GM23338 (cell line): ENCODE measurements at regions not wholly inside any gene's neighbourhood (a gene's known extent, or its start where the extent isn't known, plus 50 kb on each side); places are given as distances from the start of the nearest gene placed in this dataset.

ENCODE experiments used
- ATAC-seq: fragments of 200-7000 bp; cut with Tn5 transposase; 3 replicates; pipeline ENCODE4 v1.9.1; 2020
- DNase-seq: peaks from one replicate; pipeline ENCODE4 v3.0.0-alpha.2; 2015; ENCODE audit warnings: low spot score
- H2AFZ ChIP-seq: fragments of 200-600 bp; sonication (generic); 2 replicates; pipeline ENCODE4 v1.8.0; 2016; ENCODE audit warnings: antibody characterized with exemption, mild to moderate bottlenecking, moderate library complexity
- H3F3A ChIP-seq: fragments of 200-600 bp; sonication (generic); replicated peaks from 2 replicates; pipeline ENCODE4 v1.8.0; 2017; ENCODE audit warnings: antibody characterized with exemption, mixed run types, low read depth
- H3K27ac ChIP-seq: fragments of 200-600 bp; sonication (generic); 2 replicates; pipeline ENCODE4 v1.6.1; 2016; ENCODE audit warnings: low read depth
- H3K27me3 ChIP-seq: fragments of 200-600 bp; sonication (generic); 2 replicates; pipeline ENCODE4 v1.8.0; 2016; ENCODE audit warnings: mild to moderate bottlenecking, mixed run types, moderate library complexity; ENCODE audit not compliant: insufficient read depth
- H3K36me3 ChIP-seq: fragments of 200-600 bp; sonication (generic); 2 replicates; pipeline ENCODE4 v1.8.0; 2016; ENCODE audit warnings: mild to moderate bottlenecking; ENCODE audit not compliant: insufficient read depth
- H3K4me1 ChIP-seq: fragments of 200-600 bp; sonication (generic); 2 replicates; pipeline ENCODE4 v1.8.0; 2016; ENCODE audit warnings: mild to moderate bottlenecking, moderate library complexity; ENCODE audit not compliant: insufficient read depth
- H3K4me2 ChIP-seq: fragments of 200-600 bp; sonication (generic); 2 replicates; pipeline ENCODE4 v1.7.1; 2017; ENCODE audit warnings: mixed run types
- H3K4me3 ChIP-seq: fragments of 200-600 bp; sonication (generic); 2 replicates; pipeline ENCODE4 v1.6.1; 2016; ENCODE audit warnings: mixed run types
- H3K79me2 ChIP-seq: fragments of 200-600 bp; sonication (generic); replicated peaks from 2 replicates; pipeline ENCODE4 v1.8.0; 2017; ENCODE audit warnings: mild to moderate bottlenecking; ENCODE audit not compliant: insufficient read depth
- H3K9me2 ChIP-seq: fragments of 200-600 bp; sonication (generic); 2 replicates; pipeline ENCODE4 v1.8.0; 2017; ENCODE audit not compliant: insufficient read depth
- H4K20me1 ChIP-seq: fragments of 200-600 bp; sonication (generic); replicated peaks from 2 replicates; pipeline ENCODE4 v1.8.0; 2017; ENCODE audit warnings: mild to moderate bottlenecking; ENCODE audit not compliant: insufficient read depth
- H3K27ac Mint-ChIP-seq: 2 replicates; pipeline ENCODE4 v1.8.0; 2020; ENCODE audit warnings: inconsistent platforms, mild to moderate bottlenecking, moderate library complexity, mixed read lengths
- H3K27me3 Mint-ChIP-seq: 3 replicates; pipeline ENCODE4 v1.8.0; 2022; ENCODE audit warnings: low read depth, mild to moderate bottlenecking, moderate library complexity, mixed read lengths, inconsistent platforms; ENCODE audit not compliant: insufficient read depth, poor library complexity
- H3K36me3 Mint-ChIP-seq: 3 replicates; pipeline ENCODE4 v1.8.0; 2021; ENCODE audit warnings: low read depth, mild to moderate bottlenecking, inconsistent platforms, moderate library complexity, mixed read lengths
- H3K4me1 Mint-ChIP-seq: 3 replicates; pipeline ENCODE4 v1.8.0; 2020; ENCODE audit warnings: mild to moderate bottlenecking, inconsistent platforms, mixed read lengths
- H3K4me3 Mint-ChIP-seq: 3 replicates; pipeline ENCODE4 v1.8.0; 2021; ENCODE audit warnings: moderate library complexity, mild to moderate bottlenecking, inconsistent platforms, mixed read lengths
- H3K9me3 Mint-ChIP-seq: 3 replicates; pipeline ENCODE4 v1.8.0; 2020; ENCODE audit warnings: moderate library complexity, mild to moderate bottlenecking, inconsistent platforms, mixed read lengths
- CREB1 ChIP-seq: fragments of 250-450 bp; sonication (Bioruptor Pico); IDR thresholded peaks from 2 replicates; pipeline ENCODE4 v1.5.0; 2020; ENCODE audit warnings: low read depth, mild to moderate bottlenecking, moderate library complexity
- CTCF ChIP-seq, 2 experiments: fragments of 200-600 bp in 1 of 2; sonication (generic) in 1 of 2; conservative IDR thresholded peaks; 2 replicates each; pipeline versions ENCODE4 v1.5.1 to v1.6.1; 2016 to 2017; ENCODE audit warnings: antibody characterized with exemption in 2 of 2, low read depth in 2 of 2, mild to moderate bottlenecking in 2 of 2, moderate library complexity in 1 of 2
- EZH2 ChIP-seq: fragments of 200-600 bp; sonication (generic); IDR thresholded peaks from one replicate; pipeline ENCODE4 v1.8.0; 2017; ENCODE audit warnings: antibody characterized with exemption, mild to moderate bottlenecking, low read depth; ENCODE audit not compliant: unreplicated experiment
- EZH2phosphoT487 ChIP-seq: fragments of 200-600 bp; sonication (generic); IDR thresholded peaks from one replicate; pipeline ENCODE4 v1.8.1; 2018; ENCODE audit warnings: antibody characterized with exemption; ENCODE audit not compliant: unreplicated experiment
- JUNB ChIP-seq: IDR thresholded peaks from one replicate; pipeline ENCODE4 v1.6.1; 2016; ENCODE audit warnings: antibody characterized with exemption; ENCODE audit not compliant: unreplicated experiment
- NANOG ChIP-seq: IDR thresholded peaks from 2 replicates; pipeline ENCODE4 v1.6.1; 2016; ENCODE audit warnings: antibody characterized with exemption, borderline replicate concordance
- POLR2AphosphoS5 ChIP-seq: IDR thresholded peaks from 2 replicates; pipeline ENCODE4 v1.6.1; 2016; ENCODE audit warnings: antibody characterized with exemption, low read depth
- REST ChIP-seq: IDR thresholded peaks from one replicate; pipeline ENCODE4 v1.6.1; 2018; ENCODE audit warnings: antibody characterized with exemption; ENCODE audit not compliant: unreplicated experiment
- STAT1 ChIP-seq: IDR thresholded peaks from one replicate; pipeline ENCODE4 v1.6.1; 2016; ENCODE audit warnings: antibody characterized with exemption; ENCODE audit not compliant: unreplicated experiment
- ZNF114 ChIP-seq: fragments of 250-450 bp; sonication (Bioruptor Pico); IDR thresholded peaks from 2 replicates; pipeline ENCODE4 v1.5.0; 2020; ENCODE audit warnings: mild to moderate bottlenecking, moderate library complexity
- TF ChIP-seq, protein P1 (sequence below): IDR thresholded peaks from 2 replicates; pipeline ENCODE4 v1.6.1; 2016; ENCODE audit warnings: antibody characterized with exemption

- ATAC-seq (no peak; the same call in 2 of the 3 replicates), DNase-seq (no peak)
- no peak overlapping the region for H2AFZ ChIP-seq
- peaks cover 24% of the 10 kb centered on the region for H3K27me3 Mint-ChIP-seq
- H3K9me2 ChIP-seq, result no peaks in the 10 kb centered on the region
- no peaks in the 10 kb centered on the region for H3K79me2 ChIP-seq
- H3K9me3 Mint-ChIP-seq, result no peaks in the 10 kb centered on the region
- H3K27me3 ChIP-seq, result no peaks in the 10 kb centered on the region
- no peak overlapping the region for H3K27ac ChIP-seq
- no peak overlapping the region for H3K4me2 ChIP-seq
- H3K27ac Mint-ChIP-seq, result no peak overlapping the region
- H3K4me3 ChIP-seq, result no peak overlapping the region
- peaks cover 25% of the 10 kb centered on the region for H3K4me1 ChIP-seq
- H3K4me1 Mint-ChIP-seq, result peaks cover 39% of the 10 kb centered on the region
- H3K36me3 Mint-ChIP-seq, result no peaks in the 10 kb centered on the region; the same call in 2 of the 3 replicates
- no peaks in the 10 kb centered on the region for H3K36me3 ChIP-seq
- H3F3A ChIP-seq, result peaks cover 17% of the 10 kb centered on the region
- H4K20me1 ChIP-seq, result no peaks in the 10 kb centered on the region
- H3K4me3 Mint-ChIP-seq, result no peak overlapping the region
- TF ChIP-seq CTCF (conservative IDR thresholded peaks at IDR 0.05; ENCODE audit: low read depth in 2 of 2), result no peak
Observed at GRCh38 chr16:85435286-85435685, 177.8 kb upstream of the GSE1 start.

- H2AFZ ChIP-seq, result no peak overlapping the region
- no peaks in the 10 kb centered on the region for H4K20me1 ChIP-seq
- H3K4me1 ChIP-seq, result peaks cover 25% of the 10 kb centered on the region
- H3K4me2 ChIP-seq, result peak overlapping the region; percentile 83; the same call in 1 of the 2 replicates
- no peaks in the 10 kb centered on the region for H3K9me2 ChIP-seq
- no peak overlapping the region for H3K4me3 ChIP-seq
- Mint-ChIP-seq H3K27ac (no peak overlapping the region), H3K9me3 (no peaks in the 10 kb centered on the region), H3K4me1 (peaks cover 39% of the 10 kb centered on the region), H3K36me3 (no peaks in the 10 kb centered on the region; the same call in 2 of the 3 replicates), H3K4me3 (no peak overlapping the region), H3K27me3 (peaks cover 24% of the 10 kb centered on the region)
- H3F3A ChIP-seq, result peaks cover 17% of the 10 kb centered on the region
- no peaks in the 10 kb centered on the region for H3K79me2 ChIP-seq
- ATAC-seq (no peak), DNase-seq (no peak)
- H3K27ac ChIP-seq, result no peak overlapping the region
- no peaks in the 10 kb centered on the region for H3K36me3 ChIP-seq
- no peaks in the 10 kb centered on the region for H3K27me3 ChIP-seq
- TF ChIP-seq EZH2 (no peak), CREB1 (CRISPR knock-in tag) (no peak), CTCF (conservative IDR thresholded peaks at IDR 0.05; ENCODE audit: low read depth in 2 of 2) (no peak), REST (no peak), ZNF114 (CRISPR knock-in tag) (no peak), EZH2phosphoT487 (no peak), POLR2AphosphoS5 (no peak), JUNB (no peak), NANOG (no peak), STAT1 (no peak)
- TF ChIP-seq, protein P1, sequence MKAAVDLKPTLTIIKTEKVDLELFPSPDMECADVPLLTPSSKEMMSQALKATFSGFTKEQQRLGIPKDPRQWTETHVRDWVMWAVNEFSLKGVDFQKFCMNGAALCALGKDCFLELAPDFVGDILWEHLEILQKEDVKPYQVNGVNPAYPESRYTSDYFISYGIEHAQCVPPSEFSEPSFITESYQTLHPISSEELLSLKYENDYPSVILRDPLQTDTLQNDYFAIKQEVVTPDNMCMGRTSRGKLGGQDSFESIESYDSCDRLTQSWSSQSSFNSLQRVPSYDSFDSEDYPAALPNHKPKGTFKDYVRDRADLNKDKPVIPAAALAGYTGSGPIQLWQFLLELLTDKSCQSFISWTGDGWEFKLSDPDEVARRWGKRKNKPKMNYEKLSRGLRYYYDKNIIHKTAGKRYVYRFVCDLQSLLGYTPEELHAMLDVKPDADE, result no peak
Observed at GRCh38 chr16:85435700-85436099, 177.4 kb upstream of the GSE1 start.
